HG03139 (cell line): ENCODE measurements at regions not wholly inside any gene's neighbourhood (a gene's known extent, or its start where the extent isn't known, plus 50 kb on each side); places are given as distances from the start of the nearest gene placed in this dataset.
"Not testable (repeated sequence)": the region's sequence is repeated elsewhere in the genome, so short reads cannot be mapped to it uniquely, and the experiment has no call there.

Source experiments
- ATAC-seq: cut with Tn5 transposase; IDR thresholded peaks from one replicate; pipeline ENCODE4 v1.9.1; 2021; ENCODE audit not compliant: unreplicated experiment

- no peak for ATAC-seq
Measured at GRCh38 chr3:153369561-153370374, 207.7 kb downstream of the RAP2B start.

GRCh38 chr3:153370680-153371079 is 208.7 kb downstream of the RAP2B start:
- no peak for ATAC-seq

GRCh38 chr3:153372326-153372725 is 210.3 kb downstream of the RAP2B start:
- no peak for ATAC-seq

GRCh38 chr3:153373606-153374005 is 211.6 kb downstream of the RAP2B start:
- ATAC-seq, result no peak

- ATAC-seq, result not testable (repeated sequence)
Measured at GRCh38 chr3:153378366-153378765, 216.3 kb downstream of the RAP2B start.

- ATAC-seq, result no peak
Measured at GRCh38 chr3:153379516-153379915, 217.5 kb downstream of the RAP2B start.

- no peak for ATAC-seq
Measured at GRCh38 chr3:153385343-153385742, 223.3 kb downstream of the RAP2B start.

- ATAC-seq, result no peak
Measured at GRCh38 chr3:153392363-153392762, 230.3 kb downstream of the RAP2B start.

GRCh38 chr3:153394017-153394416 is 232.0 kb downstream of the RAP2B start:
- no peak for ATAC-seq

GRCh38 chr3:153396581-153396980 is 234.6 kb downstream of the RAP2B start:
- ATAC-seq, result no peak

GRCh38 chr3:153397794-153398193 is 235.8 kb downstream of the RAP2B start:
- ATAC-seq, result no peak

GRCh38 chr3:153399636-153400035 is 237.6 kb downstream of the RAP2B start:
- ATAC-seq, result peak; percentile 81

GRCh38 chr3:153400641-153401040 is 238.6 kb downstream of the RAP2B start:
- no peak for ATAC-seq

- ATAC-seq, result no peak
Measured at GRCh38 chr3:153404157-153404556, 242.1 kb downstream of the RAP2B start.

GRCh38 chr3:153405320-153405719 is 243.3 kb downstream of the RAP2B start:
- ATAC-seq, result not testable (repeated sequence)

GRCh38 chr3:153410517-153410916 is 248.5 kb downstream of the RAP2B start:
- ATAC-seq, result no peak

GRCh38 chr3:153414982-153415381 is 253.0 kb downstream of the RAP2B start:
- no peak for ATAC-seq

- no peak for ATAC-seq
Measured at GRCh38 chr3:153422314-153422713, 260.3 kb downstream of the RAP2B start.

- ATAC-seq, result not testable (repeated sequence)
Measured at GRCh38 chr3:153423820-153424219, 261.8 kb downstream of the RAP2B start.

- no peak for ATAC-seq
Measured at GRCh38 chr3:153426344-153426743, 264.3 kb downstream of the RAP2B start.

- ATAC-seq, result no peak
Measured at GRCh38 chr3:153426803-153427202, 264.8 kb downstream of the RAP2B start.

- ATAC-seq, result no peak
Measured at GRCh38 chr3:153429821-153430220, 267.8 kb downstream of the RAP2B start.

- no peak for ATAC-seq
Measured at GRCh38 chr3:153431076-153431475, 269.1 kb downstream of the RAP2B start.
